Lower leg skin (tissue), 4 donors: ENCODE measurements at regions not wholly inside any gene's neighbourhood (a gene's known extent, or its start where the extent isn't known, plus 50 kb on each side); places are given as distances from the start of the nearest gene placed in this dataset.

Experiments used
- DNase-seq, 2 donors: peaks; one replicate each; pipeline ENCODE4 v3.0.0-alpha.2; 2019; ENCODE audit warnings: low spot score in 2 of 2
- H3K4me3 ChIP-seq: fragments of 200-600 bp; sonication (generic); 2 replicates; pipeline ENCODE4 v1.5.1; 2017; ENCODE audit warnings: mild to moderate bottlenecking, low read depth; ENCODE audit not compliant: poor library complexity, severe bottlenecking
- POLR2A ChIP-seq, 2 donors: fragments of 450-650 bp; IDR thresholded peaks; one replicate each; pipeline ENCODE4 v1.6.1; 2016 to 2017; ENCODE audit warnings: antibody characterized with exemption in 2 of 2, mild to moderate bottlenecking in 1 of 2, moderate library complexity in 1 of 2
- WGBS, 2 donors: methylation state at CpG; one replicate each; pipeline ENCODE4 v1.1.5; 2018; 5-methylcytosine and 5-hydroxymethylcytosine counted together
- intact Hi-C: fragments of 100-400 bp; cut with DNase I; formaldehyde crosslinking; loops from one replicate; pipeline ENCODE4 v1.15.0; 2023; ENCODE audit warnings: low total_unique reads
- TF ChIP-seq, protein P1 (sequence below), 3 donors: fragments of 450-650 bp; IDR thresholded peaks; one replicate each; pipeline ENCODE4 v1.5.1; 2016; ENCODE audit warnings: antibody characterized with exemption in 3 of 3, mild to moderate bottlenecking in 3 of 3, moderate library complexity in 2 of 3

DNA sequence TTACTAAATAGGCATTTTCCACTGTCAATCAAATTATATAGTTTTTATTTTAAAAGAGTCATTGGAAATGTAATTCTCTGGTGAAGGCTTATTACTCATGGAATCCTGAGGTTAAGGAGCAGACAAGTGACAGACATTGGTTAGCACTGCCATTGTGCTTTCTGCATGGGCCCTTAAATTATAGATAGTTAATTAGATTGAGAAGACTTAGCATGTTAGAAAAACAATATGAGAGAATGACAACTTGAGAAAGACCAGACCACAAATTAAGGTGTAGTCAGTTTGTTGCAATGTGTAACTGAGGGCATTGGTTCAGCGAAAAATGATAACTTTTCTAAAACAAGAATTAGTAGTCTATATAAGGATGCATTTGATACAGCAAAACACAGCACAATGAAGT, 195.5 kb downstream of the SLITRK6 start:
- intact Hi-C loops = no loop called here
- no peak overlapping the region for H3K4me3 ChIP-seq
- TF ChIP-seq POLR2A (IDR thresholded peaks at IDR 0.05) = no peak
- TF ChIP-seq, protein P1, sequence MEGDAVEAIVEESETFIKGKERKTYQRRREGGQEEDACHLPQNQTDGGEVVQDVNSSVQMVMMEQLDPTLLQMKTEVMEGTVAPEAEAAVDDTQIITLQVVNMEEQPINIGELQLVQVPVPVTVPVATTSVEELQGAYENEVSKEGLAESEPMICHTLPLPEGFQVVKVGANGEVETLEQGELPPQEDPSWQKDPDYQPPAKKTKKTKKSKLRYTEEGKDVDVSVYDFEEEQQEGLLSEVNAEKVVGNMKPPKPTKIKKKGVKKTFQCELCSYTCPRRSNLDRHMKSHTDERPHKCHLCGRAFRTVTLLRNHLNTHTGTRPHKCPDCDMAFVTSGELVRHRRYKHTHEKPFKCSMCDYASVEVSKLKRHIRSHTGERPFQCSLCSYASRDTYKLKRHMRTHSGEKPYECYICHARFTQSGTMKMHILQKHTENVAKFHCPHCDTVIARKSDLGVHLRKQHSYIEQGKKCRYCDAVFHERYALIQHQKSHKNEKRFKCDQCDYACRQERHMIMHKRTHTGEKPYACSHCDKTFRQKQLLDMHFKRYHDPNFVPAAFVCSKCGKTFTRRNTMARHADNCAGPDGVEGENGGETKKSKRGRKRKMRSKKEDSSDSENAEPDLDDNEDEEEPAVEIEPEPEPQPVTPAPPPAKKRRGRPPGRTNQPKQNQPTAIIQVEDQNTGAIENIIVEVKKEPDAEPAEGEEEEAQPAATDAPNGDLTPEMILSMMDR (IDR thresholded peaks at IDR 0.05) = no peak
- DNase-seq = no peak
- WGBS, 2 donors = 45 to 88% methylated on average over 1 of the region's 1 CpG

DNA sequence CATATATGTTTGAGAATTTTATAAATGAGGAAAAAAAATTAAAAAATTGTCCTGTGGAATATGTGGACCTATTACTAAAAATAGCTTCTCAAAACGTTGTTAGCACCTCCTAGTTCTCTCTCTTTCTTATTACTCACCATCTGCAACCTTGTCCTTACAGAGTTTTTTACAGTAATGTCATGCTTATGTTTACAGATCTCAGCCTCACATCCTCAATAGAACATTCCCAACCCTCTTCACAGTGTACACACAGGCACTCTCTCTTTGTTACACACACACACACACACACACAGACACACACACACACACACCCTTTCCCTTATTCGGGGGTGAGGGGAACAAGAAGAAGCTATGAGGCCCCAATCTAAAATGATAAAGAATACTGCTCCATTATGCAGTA, 197.7 kb downstream of the SLITRK6 start:
- TF ChIP-seq, protein P1 (IDR thresholded peaks at IDR 0.05) = no peak
- no peak for TF ChIP-seq POLR2A (IDR thresholded peaks at IDR 0.05)
- intact Hi-C loops = no loop called here
- DNase-seq = no peak
- WGBS, 2 donors = 54 to 61% methylated on average over 2 of the region's 2 CpGs
- no peak overlapping the region for H3K4me3 ChIP-seq

DNA sequence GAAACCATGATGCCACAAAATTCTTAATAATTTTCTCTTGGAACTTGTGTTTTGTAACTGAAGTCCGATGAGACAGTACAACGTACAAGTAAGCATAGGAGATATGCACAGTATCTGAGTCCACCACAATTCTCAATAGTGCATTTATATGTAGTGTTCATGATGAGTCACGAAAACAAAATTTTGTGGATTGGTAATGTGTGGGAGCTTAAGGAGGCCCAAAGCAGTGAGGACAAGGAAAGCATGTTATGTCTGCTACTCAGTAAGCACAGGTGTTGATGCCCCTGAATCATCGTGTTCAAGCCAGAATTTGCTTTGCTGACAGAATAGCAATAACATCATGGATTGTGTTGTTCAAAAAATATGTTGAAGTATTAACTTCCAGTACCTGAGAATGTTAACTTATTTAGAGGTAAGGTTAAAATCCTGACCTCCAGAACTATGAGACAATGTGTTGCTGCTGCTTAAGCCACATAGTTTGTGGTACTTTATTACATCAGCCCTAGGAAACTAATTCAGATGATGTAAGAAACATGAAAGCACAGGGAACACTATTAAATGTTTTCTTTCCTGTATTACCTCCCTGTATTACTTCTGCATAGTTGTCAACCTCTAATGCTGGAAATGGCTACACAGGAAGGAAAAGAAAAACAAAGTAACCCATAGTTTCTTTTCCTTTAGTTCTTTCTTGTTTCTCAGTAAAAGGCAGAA, 201.3 kb downstream of the SLITRK6 start:
- H3K4me3 ChIP-seq = no peak overlapping the region
- DNase-seq = no peak
- intact Hi-C loops = no loop called here
- TF ChIP-seq POLR2A (IDR thresholded peaks at IDR 0.05) = no peak
- TF ChIP-seq, protein P1 (IDR thresholded peaks at IDR 0.05) = no peak
- WGBS, 2 donors = 85 to 88% methylated on average over 4 of the region's 4 CpGs

DNA sequence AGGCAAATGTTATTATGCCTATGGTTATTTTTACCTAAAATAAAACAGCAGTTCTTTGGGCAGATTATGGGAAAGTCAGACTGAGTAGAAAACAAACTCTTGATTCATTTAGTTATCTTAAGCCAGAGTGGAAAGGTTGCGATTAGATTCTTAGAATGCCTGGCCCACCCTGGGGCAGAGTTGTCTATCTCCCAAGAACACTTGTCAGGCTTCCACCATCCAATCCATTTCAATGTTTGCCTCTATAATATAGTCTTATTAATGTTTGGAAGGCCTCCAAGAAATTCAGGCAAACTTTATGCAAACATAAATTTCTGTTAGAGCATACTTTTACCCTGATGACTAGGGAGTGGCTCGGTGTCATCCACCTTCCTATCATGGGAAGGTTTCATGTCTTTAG, 207.0 kb downstream of the SLITRK6 start:
- no peak for DNase-seq
- TF ChIP-seq, protein P1 (IDR thresholded peaks at IDR 0.05) = no peak
- TF ChIP-seq POLR2A (IDR thresholded peaks at IDR 0.05) = no peak
- intact Hi-C loops = no loop called here
- H3K4me3 ChIP-seq = no peak overlapping the region
- WGBS, 2 donors = 39 to 58% methylated on average over 1 to 2 of the region's 2 CpGs

DNA sequence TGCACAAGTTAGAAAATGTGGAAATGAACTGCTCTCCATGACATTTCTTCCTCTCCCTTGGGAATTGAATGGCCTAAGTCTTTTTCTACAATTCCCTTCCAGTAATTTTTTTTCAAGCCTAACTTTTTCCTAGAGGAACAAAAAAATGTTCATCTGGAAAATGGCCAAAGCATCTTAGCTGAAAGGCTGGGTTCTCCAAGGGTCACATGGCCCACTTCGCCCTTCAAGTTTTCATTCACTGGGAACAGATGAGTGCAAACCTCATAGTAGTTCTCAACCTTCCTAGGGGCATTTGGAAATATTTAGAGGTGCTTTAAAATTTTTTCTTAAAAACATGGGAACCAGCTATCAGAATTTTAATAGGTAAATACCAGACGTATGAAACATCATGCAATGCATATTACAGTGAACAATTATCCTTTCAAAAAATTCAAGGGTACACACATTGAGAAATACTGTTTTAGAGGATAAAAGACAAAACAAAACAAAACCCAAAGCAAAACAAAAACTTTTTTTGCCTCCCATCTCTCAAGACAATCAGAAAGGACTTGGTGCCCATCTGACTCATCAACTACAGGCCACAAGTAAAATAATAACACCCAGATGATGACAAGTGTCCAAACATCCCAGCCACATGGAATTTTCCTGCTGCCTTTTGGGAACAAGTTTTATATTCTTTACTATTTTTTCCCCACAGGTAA, 208.8 kb downstream of the SLITRK6 start:
- intact Hi-C loops = no loop called here
- TF ChIP-seq, protein P1 (IDR thresholded peaks at IDR 0.05) = no peak
- TF ChIP-seq POLR2A (IDR thresholded peaks at IDR 0.05) = no peak
- no peak overlapping the region for H3K4me3 ChIP-seq
- no peak for DNase-seq
- whole genome bisulfite sequencing, 2 donors = 56 to 69% methylated on average over 2 of the region's 2 CpGs
